Endothelial cell of umbilical vein (primary cell): ENCODE measurements at regions not wholly inside any gene's neighbourhood (a gene's known extent, or its start where the extent isn't known, plus 50 kb on each side); places are given as distances from the start of the nearest gene placed in this dataset.

Experiments used
- BruUV-seq: library from RNA; stranded (reverse); fragments of 400-500 nt; replicated peaks from 2 replicates; lab custom pipeline; 2021; lab: Mats Ljungman, UMichigan
- CTCF ChIA-PET: fragments of 300-600, 350-600 bp; sonication (Branson Sonifier 250); formaldehyde crosslinking; loops from one replicate; lab custom pipeline; 2021; ENCODE audit warnings: antibody characterized with exemption, inconsistent platforms; lab: Charles Lee
- POLR2A ChIA-PET: fragments of 300-600, 350-600 bp; sonication (Branson Sonifier 250); formaldehyde crosslinking; loops from one replicate; lab custom pipeline; 2021; ENCODE audit warnings: antibody characterized with exemption, inconsistent platforms; lab: Charles Lee
- DNase-seq: peaks from one replicate; pipeline ENCODE4 v3.0.0-alpha.2; 2011; ENCODE audit warnings: low read depth, low spot score
- FAIRE-seq: peaks from 2 replicates; lab custom pipeline; 2011; peaks lifted over from hg19 to GRCh38; lab: Jason Lieb, UNC
- H2AFZ ChIP-seq: 2 replicates; pipeline ENCODE4 v1.6.0; 2012; ENCODE audit warnings: low read depth, low read length, control low read depth, inconsistent platforms
- H3K27ac ChIP-seq: 2 replicates; pipeline ENCODE4 v1.5.1; 2011; ENCODE audit warnings: low read depth, mild to moderate bottlenecking, control low read depth, low read length, moderate library complexity; ENCODE audit not compliant: insufficient read depth
- H3K27me3 ChIP-seq, 2 experiments: 2 replicates each; pipeline versions ENCODE4 v1.6.0 to v1.6.1; 2011; ENCODE audit warnings: low read length in 2 of 2, mixed read lengths in 1 of 2; ENCODE audit not compliant: control insufficient read depth in 2 of 2, insufficient read depth in 2 of 2
- H3K36me3 ChIP-seq, 2 experiments: 2 replicates in 1 of 2; 3 replicates in 1 of 2; pipeline ENCODE4 v1.5.1; 2011; ENCODE audit warnings: low read length in 2 of 2, mild to moderate bottlenecking in 1 of 2, moderate library complexity in 1 of 2; ENCODE audit not compliant: control insufficient read depth in 2 of 2, insufficient read depth in 2 of 2; ENCODE audit errors: extremely low read depth in 1 of 2
- H3K4me1 ChIP-seq: 3 replicates; pipeline ENCODE4 v1.5.1; 2011; ENCODE audit warnings: mild to moderate bottlenecking, low read length; ENCODE audit not compliant: control insufficient read depth, insufficient read depth; ENCODE audit errors: extremely low read depth
- H3K4me2 ChIP-seq: 2 replicates; pipeline ENCODE4 v1.6.1; 2011; ENCODE audit warnings: low read length, control low read depth, mixed read lengths; ENCODE audit not compliant: insufficient read depth
- H3K4me3 ChIP-seq, 3 experiments: fragments of 200-600 bp in 1 of 3; sonication (generic), shearing (Covaris generic) in 1 of 3; replicated peaks in 1 of 3; 2 replicates each; pipeline ENCODE4 v1.5.1; 2011 to 2016; ENCODE audit warnings: control low read depth in 3 of 3, low read length in 3 of 3, mild to moderate bottlenecking in 2 of 3, inconsistent platforms in 1 of 3, low read depth in 1 of 3, moderate library complexity in 1 of 3; ENCODE audit not compliant: insufficient read depth in 1 of 3
- H3K79me2 ChIP-seq: 2 replicates; pipeline ENCODE4 v1.6.0; 2012; ENCODE audit warnings: low read length, inconsistent platforms; ENCODE audit not compliant: control insufficient read depth, insufficient read depth
- H3K9ac ChIP-seq: replicated peaks from 2 replicates; pipeline ENCODE3; 2011; ENCODE audit warnings: low read length, control low read depth; ENCODE audit not compliant: insufficient read depth; ENCODE audit errors: extremely low read depth
- H3K9me1 ChIP-seq: replicated peaks from 3 replicates; pipeline ENCODE4 v1.6.0; 2011; ENCODE audit warnings: mild to moderate bottlenecking, low read length; ENCODE audit not compliant: control insufficient read depth, insufficient read depth; ENCODE audit errors: extremely low read depth
- H3K9me3 ChIP-seq: replicated peaks from 2 replicates; pipeline ENCODE4 v1.5.1; 2012; ENCODE audit warnings: low read length, inconsistent platforms; ENCODE audit not compliant: control insufficient read depth, insufficient read depth
- H4K20me1 ChIP-seq: replicated peaks from 2 replicates; pipeline ENCODE3; 2011; ENCODE audit warnings: mild to moderate bottlenecking, low read length; ENCODE audit not compliant: control insufficient read depth, insufficient read depth; ENCODE audit errors: extremely low read depth
- EZH2 ChIP-seq: IDR thresholded peaks from 2 replicates; pipeline ENCODE4 v1.6.1; 2012; ENCODE audit warnings: borderline replicate concordance, low read depth, mild to moderate bottlenecking, moderate library complexity, low read length, inconsistent platforms; ENCODE audit not compliant: severe bottlenecking
- FOS ChIP-seq: IDR thresholded peaks from 2 replicates; pipeline ENCODE4 v1.6.1; 2011; ENCODE audit warnings: mild to moderate bottlenecking, low read length, moderate library complexity, borderline replicate concordance; ENCODE audit not compliant: insufficient read depth
- GATA2 ChIP-seq: IDR thresholded peaks from 2 replicates; pipeline ENCODE4 v1.7.0; 2011; ENCODE audit warnings: low read depth, mild to moderate bottlenecking, moderate library complexity, mixed read lengths, low read length; ENCODE audit not compliant: insufficient read length, insufficient read depth
- JUN ChIP-seq: IDR thresholded peaks from 2 replicates; pipeline ENCODE4 v1.6.1; 2011; ENCODE audit warnings: borderline replicate concordance, low read depth; ENCODE audit not compliant: insufficient read length, insufficient read depth
- MAX ChIP-seq: IDR thresholded peaks from 2 replicates; pipeline ENCODE4 v1.6.1; 2011; ENCODE audit not compliant: insufficient read depth, insufficient read length
- MYC ChIP-seq: IDR thresholded peaks from one replicate; pipeline ENCODE4 v1.6.1; 2011; ENCODE audit warnings: mild to moderate bottlenecking, low read depth, low read length
- POLR2A ChIP-seq: IDR thresholded peaks from 2 replicates; pipeline ENCODE4 v1.6.1; 2012; ENCODE audit warnings: low read depth, mild to moderate bottlenecking, control low read depth, low read length
- POLR2AphosphoS5 ChIP-seq: IDR thresholded peaks from 2 replicates; pipeline ENCODE4 v1.6.1; 2012; ENCODE audit warnings: low read depth, mild to moderate bottlenecking, control low read depth, low read length, moderate library complexity; ENCODE audit not compliant: insufficient read depth
- dilution Hi-C: fragments of 300-500 bp; cut with MboI; formaldehyde crosslinking; loops from one replicate; pipeline ENCODE4 v1.15.0; 2019; ENCODE audit warnings: low sequenced_read_pairs; ENCODE audit not compliant: extremely low pct_ligation_motif_present
- intact Hi-C: fragments of 100-400 bp; cut with micrococcal nuclease; formaldehyde crosslinking; loops from one replicate; pipeline ENCODE4 v1.10.0; 2022
- TF ChIP-seq, protein P1 (sequence below), 2 donors: IDR thresholded peaks; 1 replicate in 1 of 2; 2 replicates in 1 of 2; pipeline ENCODE4 v1.5.1; 2011; ENCODE audit warnings: low read length in 2 of 2, mild to moderate bottlenecking in 2 of 2, moderate library complexity in 2 of 2, control low read depth in 1 of 2, inconsistent platforms in 1 of 2, low read depth in 1 of 2; ENCODE audit not compliant: insufficient read depth in 1 of 2; ENCODE audit errors: extremely low read depth in 1 of 2

- dilution Hi-C loops = no loop called here
- no peak overlapping the region for H2AFZ ChIP-seq
Observed at GRCh38 chr6:101236709-101237108, 156.8 kb upstream of the GRIK2 start.

More at GRCh38 chr6:101236709-101237108, 156.8 kb upstream of the GRIK2 start:
- CTCF ChIA-PET = no interaction called here
- intact Hi-C loops = no loop called here
- Histone ChIP-seq H3K9me1 (no peaks in the 10 kb centered on the region), H3K36me3 (no peaks in the 10 kb centered on the region), H3K79me2 (no peaks in the 10 kb centered on the region), H3K4me2 (no peak overlapping the region), H3K9ac (no peak overlapping the region), H3K27me3 (no peaks in the 10 kb centered on the region), H3K4me1 (no peaks in the 10 kb centered on the region), H3K27ac (no peak overlapping the region), H4K20me1 (no peaks in the 10 kb centered on the region), H3K4me3 (no peak overlapping the region), H3K9me3 (no peaks in the 10 kb centered on the region)
- DNase-seq = no peak
- FAIRE-seq = no peak
- POLR2A ChIA-PET = no interaction called here
- TF ChIP-seq MAX = no peak
- no peak for TF ChIP-seq MYC
- TF ChIP-seq EZH2 = no peak
- no peak for TF ChIP-seq POLR2A
- no peak for TF ChIP-seq JUN
- TF ChIP-seq GATA2 = no peak
- TF ChIP-seq, protein P1, sequence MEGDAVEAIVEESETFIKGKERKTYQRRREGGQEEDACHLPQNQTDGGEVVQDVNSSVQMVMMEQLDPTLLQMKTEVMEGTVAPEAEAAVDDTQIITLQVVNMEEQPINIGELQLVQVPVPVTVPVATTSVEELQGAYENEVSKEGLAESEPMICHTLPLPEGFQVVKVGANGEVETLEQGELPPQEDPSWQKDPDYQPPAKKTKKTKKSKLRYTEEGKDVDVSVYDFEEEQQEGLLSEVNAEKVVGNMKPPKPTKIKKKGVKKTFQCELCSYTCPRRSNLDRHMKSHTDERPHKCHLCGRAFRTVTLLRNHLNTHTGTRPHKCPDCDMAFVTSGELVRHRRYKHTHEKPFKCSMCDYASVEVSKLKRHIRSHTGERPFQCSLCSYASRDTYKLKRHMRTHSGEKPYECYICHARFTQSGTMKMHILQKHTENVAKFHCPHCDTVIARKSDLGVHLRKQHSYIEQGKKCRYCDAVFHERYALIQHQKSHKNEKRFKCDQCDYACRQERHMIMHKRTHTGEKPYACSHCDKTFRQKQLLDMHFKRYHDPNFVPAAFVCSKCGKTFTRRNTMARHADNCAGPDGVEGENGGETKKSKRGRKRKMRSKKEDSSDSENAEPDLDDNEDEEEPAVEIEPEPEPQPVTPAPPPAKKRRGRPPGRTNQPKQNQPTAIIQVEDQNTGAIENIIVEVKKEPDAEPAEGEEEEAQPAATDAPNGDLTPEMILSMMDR (IDR thresholded peaks at IDR 0.05; ENCODE audit: extremely low read depth in 1 of 2, insufficient read depth in 1 of 2, low read depth in 1 of 2, low read length in 2 of 2) = no peak
- TF ChIP-seq POLR2AphosphoS5 = no peak
- no peak for TF ChIP-seq FOS
- BruUV-seq = no TSS peak
